GM19395 (cell line): ENCODE measurements at regions not wholly inside any gene's neighbourhood (a gene's known extent, or its start where the extent isn't known, plus 50 kb on each side); places are given as distances from the start of the nearest gene placed in this dataset.
"Not testable (repeated sequence)": the region's sequence is repeated elsewhere in the genome, so short reads cannot be mapped to it uniquely, and the experiment has no call there.

ENCODE experiments used
- ATAC-seq: cut with Tn5 transposase; IDR thresholded peaks from one replicate; pipeline ENCODE4 v1.9.1; 2021; ENCODE audit warnings: mild to moderate bottlenecking, moderate library complexity; ENCODE audit not compliant: unreplicated experiment

GRCh38 chr10:28892818-28893547, 215.7 kb downstream of the BAMBI start:
- ATAC-seq: no peak

GRCh38 chr10:28894146-28894545, 216.8 kb downstream of the BAMBI start:
- no peak for ATAC-seq

- ATAC-seq: not testable (repeated sequence)
Measured at GRCh38 chr10:28895671-28896070, 218.3 kb downstream of the BAMBI start.

- not testable (repeated sequence) for ATAC-seq
Measured at GRCh38 chr10:28896791-28897409, 219.6 kb downstream of the BAMBI start.

- ATAC-seq: no peak
Measured at GRCh38 chr10:28897617-28898464, 220.5 kb downstream of the BAMBI start.

- no peak for ATAC-seq
Measured at GRCh38 chr10:28902215-28902614, 224.9 kb downstream of the BAMBI start.

GRCh38 chr10:28903063-28903462, 225.7 kb downstream of the BAMBI start:
- ATAC-seq: no peak

GRCh38 chr10:28903736-28904135, 226.4 kb downstream of the BAMBI start:
- ATAC-seq: no peak

GRCh38 chr10:28905371-28905770, 228.1 kb downstream of the BAMBI start:
- no peak for ATAC-seq

- no peak for ATAC-seq
Measured at GRCh38 chr10:28906011-28906411, 228.7 kb downstream of the BAMBI start.

- ATAC-seq: no peak
Measured at GRCh38 chr10:28906415-28906814, 229.1 kb downstream of the BAMBI start.

- ATAC-seq: no peak
Measured at GRCh38 chr10:28906934-28907333, 229.6 kb downstream of the BAMBI start.

GRCh38 chr10:28909875-28910274, 232.6 kb downstream of the BAMBI start:
- no peak for ATAC-seq

GRCh38 chr10:28910956-28911355, 233.6 kb downstream of the BAMBI start:
- ATAC-seq: no peak

GRCh38 chr10:28911511-28911910, 234.2 kb downstream of the BAMBI start:
- not testable (repeated sequence) for ATAC-seq

- no peak for ATAC-seq
Measured at GRCh38 chr10:28912017-28912783, 234.9 kb downstream of the BAMBI start.

GRCh38 chr10:28913436-28914237, 236.3 kb downstream of the BAMBI start:
- ATAC-seq: no peak

- ATAC-seq: no peak
Measured at GRCh38 chr10:28914701-28915100, 237.4 kb downstream of the BAMBI start.

- ATAC-seq: no peak
Measured at GRCh38 chr10:28915989-28916588, 238.8 kb downstream of the BAMBI start.

- no peak for ATAC-seq
Measured at GRCh38 chr10:28920091-28920490, 242.8 kb downstream of the BAMBI start.
